ENCODE measurements at regions not wholly inside any gene's neighbourhood (a gene's known extent, or its start where the extent isn't known, plus 50 kb on each side); places are given as distances from the start of the nearest gene placed in this dataset.

DNA sequence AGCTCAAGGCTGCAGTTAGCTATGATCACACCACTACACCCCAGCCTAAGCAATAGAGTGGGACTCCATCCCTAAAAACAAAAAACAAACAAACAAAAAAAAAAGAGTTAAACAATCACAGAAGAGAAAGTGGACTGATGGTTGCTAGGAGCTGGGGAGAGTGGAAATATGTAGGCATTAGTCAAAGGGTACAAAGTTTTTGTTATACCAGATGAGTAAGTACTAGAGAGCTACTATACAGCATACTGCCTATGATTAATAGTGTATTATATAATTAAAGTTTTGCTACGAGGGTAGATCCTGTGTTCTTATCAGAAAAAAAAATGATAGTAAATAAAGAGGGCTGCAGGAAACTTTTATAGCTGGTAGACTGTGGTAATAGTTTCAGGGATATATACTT, 538.6 kb downstream of the ELAVL2 start:
- no peak for DNase-seq (ENCODE audit: low read depth)
- TF ChIP-seq, protein P1, sequence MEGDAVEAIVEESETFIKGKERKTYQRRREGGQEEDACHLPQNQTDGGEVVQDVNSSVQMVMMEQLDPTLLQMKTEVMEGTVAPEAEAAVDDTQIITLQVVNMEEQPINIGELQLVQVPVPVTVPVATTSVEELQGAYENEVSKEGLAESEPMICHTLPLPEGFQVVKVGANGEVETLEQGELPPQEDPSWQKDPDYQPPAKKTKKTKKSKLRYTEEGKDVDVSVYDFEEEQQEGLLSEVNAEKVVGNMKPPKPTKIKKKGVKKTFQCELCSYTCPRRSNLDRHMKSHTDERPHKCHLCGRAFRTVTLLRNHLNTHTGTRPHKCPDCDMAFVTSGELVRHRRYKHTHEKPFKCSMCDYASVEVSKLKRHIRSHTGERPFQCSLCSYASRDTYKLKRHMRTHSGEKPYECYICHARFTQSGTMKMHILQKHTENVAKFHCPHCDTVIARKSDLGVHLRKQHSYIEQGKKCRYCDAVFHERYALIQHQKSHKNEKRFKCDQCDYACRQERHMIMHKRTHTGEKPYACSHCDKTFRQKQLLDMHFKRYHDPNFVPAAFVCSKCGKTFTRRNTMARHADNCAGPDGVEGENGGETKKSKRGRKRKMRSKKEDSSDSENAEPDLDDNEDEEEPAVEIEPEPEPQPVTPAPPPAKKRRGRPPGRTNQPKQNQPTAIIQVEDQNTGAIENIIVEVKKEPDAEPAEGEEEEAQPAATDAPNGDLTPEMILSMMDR (IDR thresholded peaks at IDR 0.05; ENCODE audit: insufficient read depth, low read depth, low read length, missing control alignments): no peak
- H3K4me3 ChIP-seq (ENCODE audit: low read length): no peak overlapping the region

DNA sequence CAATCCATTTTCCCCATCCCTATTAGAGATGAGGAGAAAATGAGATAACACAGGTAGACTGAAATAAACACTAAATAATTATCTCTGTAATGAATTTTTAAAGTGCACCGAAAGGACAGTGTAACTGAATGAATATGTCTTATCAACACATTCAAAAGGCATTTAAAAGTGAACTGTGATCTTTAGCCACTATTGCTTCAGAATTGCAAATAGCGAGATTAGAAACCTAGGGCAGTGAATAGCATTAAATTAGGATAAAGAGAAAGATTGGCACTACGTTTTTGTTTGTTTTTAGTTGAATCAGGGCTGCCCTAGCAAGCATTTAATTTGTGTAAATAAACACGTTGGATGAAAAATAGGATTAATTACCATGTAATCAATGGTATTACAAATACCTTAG, 537.5 kb downstream of the ELAVL2 start:
- TF ChIP-seq, protein P1 (IDR thresholded peaks at IDR 0.05; ENCODE audit: insufficient read depth, low read depth, low read length, missing control alignments): no peak
- no peak overlapping the region for H3K4me3 ChIP-seq (ENCODE audit: low read length)

DNA sequence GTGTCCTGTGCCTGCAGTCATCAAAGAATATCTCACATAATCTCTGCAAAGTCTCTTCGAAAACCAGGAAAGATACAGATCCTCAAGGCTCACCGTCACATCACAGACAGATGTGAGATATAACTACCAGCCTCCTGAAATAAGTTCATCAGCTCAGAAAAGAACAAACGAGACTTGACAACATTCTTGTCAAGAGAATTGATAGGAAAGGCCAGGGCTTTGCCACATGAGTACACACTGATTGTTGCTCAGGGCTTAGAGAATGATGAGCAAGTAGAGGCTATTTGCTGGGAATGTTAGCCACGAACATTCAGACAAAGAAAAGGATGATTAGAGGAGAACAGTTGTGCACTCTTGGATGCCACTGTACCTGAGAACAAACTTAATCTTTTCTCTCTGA, 535.1 kb downstream of the ELAVL2 start:
- DNase-seq (ENCODE audit: low read depth): no peak
- TF ChIP-seq, protein P1 (IDR thresholded peaks at IDR 0.05; ENCODE audit: insufficient read depth, low read depth, low read length, missing control alignments): no peak
- no peak overlapping the region for H3K4me3 ChIP-seq (ENCODE audit: low read length)

More for the DNA sequence above, 537.5 kb downstream of the ELAVL2 start:
- DNase-seq (ENCODE audit: low read depth): no peak

DNA sequence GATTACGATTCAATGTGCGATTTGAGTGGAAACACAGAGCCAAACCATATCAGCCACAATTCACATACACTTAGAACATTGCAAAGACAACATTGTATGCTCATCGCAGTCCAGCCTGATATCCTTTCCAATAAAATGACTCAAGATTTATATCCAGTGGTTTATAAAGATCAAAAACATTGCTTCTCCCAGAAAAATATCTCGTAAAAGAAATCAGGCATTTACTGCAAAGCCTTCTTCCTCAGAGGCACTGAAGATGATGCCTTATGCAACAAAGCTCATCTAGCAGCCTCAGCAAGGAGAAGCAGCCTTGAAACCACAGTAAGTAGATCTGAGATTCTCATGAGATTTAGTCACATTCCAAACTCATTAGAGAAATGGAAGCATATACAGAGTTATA, 523.8 kb downstream of the ELAVL2 start:
- TF ChIP-seq, protein P1 (IDR thresholded peaks at IDR 0.05; ENCODE audit: insufficient read depth, low read depth, low read length, missing control alignments): no peak
- DNase-seq (ENCODE audit: low read depth): no peak
- H3K4me3 ChIP-seq (ENCODE audit: low read length): no peak overlapping the region

DNA sequence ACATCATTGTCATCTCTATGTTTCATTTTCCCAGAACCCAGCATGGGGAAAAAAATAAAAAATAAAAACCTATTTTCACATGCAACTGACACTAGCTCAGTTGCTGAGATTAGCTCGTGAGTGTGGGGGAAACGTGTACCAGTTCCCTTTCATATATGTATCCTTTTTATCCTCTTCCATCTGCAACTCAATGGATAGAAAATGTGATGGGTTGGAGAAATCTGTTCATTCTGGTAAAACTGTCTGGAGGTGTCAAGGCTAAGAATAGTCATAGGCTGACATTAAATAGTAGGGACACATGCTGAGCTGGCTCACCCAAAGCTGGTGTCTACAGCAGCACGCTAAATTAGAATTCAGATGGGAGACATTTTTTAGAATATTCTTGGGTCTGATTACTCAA, 519.3 kb downstream of the ELAVL2 start:
- TF ChIP-seq, protein P1 (IDR thresholded peaks at IDR 0.05; ENCODE audit: insufficient read depth, low read depth, low read length, missing control alignments): no peak
- DNase-seq (ENCODE audit: low read depth): no peak
- no peak overlapping the region for H3K4me3 ChIP-seq (ENCODE audit: low read length)

DNA sequence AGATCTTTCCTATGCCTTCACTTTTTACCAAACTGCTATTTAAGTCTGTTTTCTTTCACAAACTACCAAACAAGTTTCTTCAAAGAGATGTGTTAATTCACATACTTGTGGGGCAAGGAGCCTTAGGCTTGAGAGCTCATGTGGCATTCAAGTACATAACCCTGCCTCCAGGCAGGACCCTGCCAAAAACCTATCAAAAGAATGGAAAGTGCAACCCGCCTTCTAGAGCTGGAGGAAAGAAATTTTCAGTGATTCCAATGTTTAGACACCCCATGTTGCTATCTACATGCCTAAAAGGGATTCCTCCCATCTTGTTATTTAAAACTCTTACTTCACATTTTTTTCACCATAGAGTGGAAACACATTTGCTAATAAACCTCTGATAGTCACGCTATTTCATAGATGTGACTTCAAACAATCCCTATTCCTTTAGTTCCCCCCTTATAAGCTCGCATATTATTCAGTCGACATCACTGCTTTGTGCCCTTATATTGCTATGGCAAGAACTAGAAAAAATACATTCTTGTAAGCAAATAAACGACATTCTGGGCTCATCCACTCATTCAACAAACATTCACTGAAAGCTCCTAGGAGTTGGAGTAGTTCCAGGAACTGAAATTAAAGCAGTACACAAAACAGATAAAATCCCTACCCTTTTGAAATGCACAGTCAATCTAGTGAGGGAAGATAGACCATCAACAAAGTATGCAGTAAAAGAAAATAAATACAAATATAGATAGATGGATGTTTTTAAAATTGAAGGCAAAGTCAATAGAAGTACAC, 518.1 kb downstream of the ELAVL2 start:
- DNase-seq (ENCODE audit: low read depth): no peak

More for the DNA sequence above, 518.1 kb downstream of the ELAVL2 start:
- TF ChIP-seq, protein P1 (IDR thresholded peaks at IDR 0.05; ENCODE audit: insufficient read depth, low read depth, low read length, missing control alignments): no peak
- no peak overlapping the region for H3K4me3 ChIP-seq (ENCODE audit: low read length)
